Ramos (cell line): ENCODE measurements at regions not wholly inside any gene's neighbourhood (a gene's known extent, or its start where the extent isn't known, plus 50 kb on each side); places are given as distances from the start of the nearest gene placed in this dataset.

Source experiments
- in situ Hi-C: fragments of 300-500 bp; cut with MboI; formaldehyde crosslinking; loops from one replicate; pipeline ENCODE4 v1.14.3; 2022; ENCODE audit warnings: low sequenced_read_pairs; ENCODE audit not compliant: unreplicated experiment

DNA sequence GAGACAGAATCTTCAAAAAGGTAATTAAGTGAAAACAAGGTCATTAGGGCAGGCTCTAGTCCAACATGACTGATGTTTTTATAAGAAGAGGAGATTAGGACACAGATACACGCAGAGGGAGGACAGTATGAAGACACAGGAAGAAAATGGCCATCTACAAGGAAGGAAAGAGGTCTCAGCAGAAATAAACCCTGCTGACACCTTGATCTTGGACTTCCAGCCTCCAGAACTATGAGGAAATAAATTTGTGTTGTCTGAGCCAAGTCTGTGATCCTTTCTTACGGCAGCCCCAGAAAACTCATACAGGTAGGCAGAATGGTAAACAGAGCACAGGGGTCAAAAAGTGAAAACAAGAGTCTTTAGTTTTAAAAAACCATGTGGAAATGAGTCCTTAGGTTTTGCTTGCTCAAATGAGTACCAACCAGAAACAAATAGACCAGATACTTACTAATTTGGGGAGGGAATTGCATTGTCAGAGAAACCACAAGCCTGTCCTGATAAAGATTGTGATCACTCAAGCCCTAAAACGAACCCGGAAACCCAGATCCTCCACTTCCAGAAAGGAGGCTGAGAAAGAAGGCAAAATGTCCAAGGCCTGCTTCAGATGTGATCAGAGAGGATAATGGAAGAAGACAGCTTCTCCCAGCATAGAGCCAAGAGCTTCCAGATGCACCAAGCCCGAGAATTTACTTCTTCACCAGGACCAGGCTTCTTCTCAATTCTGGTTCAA lies 93.9 kb downstream of the DUSP6 start:
- in situ Hi-C loops, result no loop called here

DNA sequence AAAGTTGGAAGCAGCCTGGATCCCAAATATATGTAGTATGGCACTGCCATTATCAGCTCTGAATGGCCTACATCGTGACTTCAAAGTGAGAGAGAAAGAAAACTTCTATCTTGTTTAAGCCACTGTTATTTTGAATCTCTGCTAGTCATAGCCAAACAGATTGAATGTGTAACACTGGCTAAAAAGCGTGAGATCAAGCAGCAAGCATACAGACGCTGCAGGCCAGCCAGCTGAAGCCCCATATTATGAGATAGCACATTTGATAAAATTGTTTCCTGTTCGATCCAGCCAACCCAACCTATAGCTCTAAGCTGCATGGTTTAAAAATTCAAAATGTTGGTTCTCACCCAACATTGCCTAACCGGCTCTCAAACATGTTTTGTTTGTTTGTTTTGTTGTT lies 95.0 kb downstream of the DUSP6 start:
- in situ Hi-C loops, result no loop called here

DNA sequence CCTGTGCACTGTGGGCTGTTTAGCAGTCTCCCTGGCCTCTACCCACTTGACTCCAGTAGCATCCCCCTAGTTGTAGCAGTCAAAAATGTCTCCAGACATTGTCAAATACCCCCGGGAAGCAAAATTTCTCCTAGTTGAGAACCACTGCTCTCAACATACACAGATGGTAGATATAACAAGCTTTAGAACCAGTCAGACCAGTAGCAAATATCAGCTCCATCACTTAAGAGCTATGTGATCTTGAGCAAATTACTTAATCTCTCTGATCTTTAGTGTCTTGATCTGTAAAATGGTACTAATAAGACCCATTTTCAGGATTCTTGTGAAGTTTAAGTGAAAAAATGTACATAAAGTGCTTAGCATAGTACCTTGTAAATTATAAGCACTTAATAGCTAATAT lies 96.2 kb downstream of the DUSP6 start:
- in situ Hi-C loops, result no loop called here

DNA sequence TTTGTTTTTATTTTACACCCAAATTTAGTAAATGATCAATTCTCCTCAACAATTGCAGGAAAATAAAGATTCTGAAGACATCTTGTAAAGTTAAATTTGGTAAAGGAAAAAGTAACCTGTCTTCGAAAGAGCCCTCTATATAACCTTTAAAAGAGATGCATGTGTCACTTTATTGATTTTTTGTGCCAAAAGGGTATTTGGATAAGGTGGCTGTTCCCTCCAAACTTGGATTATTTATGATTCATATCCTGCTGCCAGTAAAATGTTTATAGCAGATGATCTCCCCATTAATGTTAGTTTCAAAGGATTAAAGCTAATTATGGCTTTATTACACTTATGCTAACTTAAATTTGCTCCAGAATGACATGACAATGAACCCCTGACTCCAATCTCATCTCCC lies 98.8 kb downstream of the DUSP6 start:
- in situ Hi-C loops, result no loop called here

DNA sequence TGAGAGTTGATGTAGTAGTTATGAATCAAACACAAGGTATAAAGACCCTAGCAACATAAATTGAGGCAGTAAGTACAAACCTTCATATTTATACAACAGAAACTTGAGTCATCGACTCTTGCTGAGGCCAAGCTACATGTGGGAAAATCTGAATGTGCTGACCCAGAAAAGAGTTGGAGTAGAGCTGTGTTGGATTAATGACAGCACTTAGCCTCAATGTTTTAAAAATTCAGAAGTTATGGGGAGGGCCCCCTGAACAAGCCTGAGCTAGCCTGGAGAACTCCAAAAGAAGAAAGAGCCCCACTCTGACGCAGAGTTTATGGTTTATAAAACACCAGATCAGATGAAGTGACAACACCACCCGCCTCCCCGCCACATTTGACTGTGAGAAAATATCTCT lies 100.0 kb downstream of the DUSP6 start:
- in situ Hi-C loops, result no loop called here

DNA sequence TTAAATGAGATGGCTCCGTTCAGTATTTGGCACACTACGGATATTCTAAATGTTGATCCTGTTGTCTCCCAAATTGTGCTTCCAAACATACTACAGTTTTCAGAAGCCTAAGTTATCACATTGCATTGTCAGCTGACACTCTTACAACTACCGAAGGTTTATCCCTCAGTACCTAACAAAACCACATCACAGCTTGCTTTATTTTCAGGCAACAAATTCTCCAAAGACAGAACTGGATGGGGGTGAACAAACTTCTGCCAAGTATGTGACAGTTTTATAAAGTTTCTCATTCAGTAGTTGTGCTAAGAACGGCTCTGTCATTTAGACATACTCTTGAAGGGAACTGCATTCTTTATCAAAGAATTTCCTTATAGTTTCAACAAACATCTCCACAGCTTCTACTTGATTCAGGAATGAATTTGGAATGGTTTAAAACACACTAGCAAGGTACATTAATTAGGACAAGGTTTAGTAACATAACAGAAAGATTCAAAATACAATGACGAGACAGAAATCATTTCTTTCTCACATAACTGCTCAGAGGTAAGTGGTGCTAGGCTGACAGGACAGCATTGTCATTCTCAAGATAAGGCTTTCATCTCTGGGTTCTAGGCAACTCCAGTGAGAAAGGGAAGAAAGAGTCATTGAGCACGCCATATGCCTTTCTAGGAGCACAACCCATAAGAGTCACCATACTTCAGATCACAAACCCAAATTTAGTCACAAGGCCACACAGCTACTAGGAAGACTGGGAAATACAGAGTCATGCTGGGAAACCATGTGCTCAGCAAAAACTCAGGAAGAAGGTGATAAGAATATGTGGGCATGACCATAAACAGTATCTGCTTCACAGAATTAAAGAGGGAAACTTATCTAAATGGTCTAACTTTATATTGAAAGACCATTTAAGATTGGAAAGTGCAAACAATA lies 100.7 kb downstream of the DUSP6 start:
- in situ Hi-C loops, result no loop called here

DNA sequence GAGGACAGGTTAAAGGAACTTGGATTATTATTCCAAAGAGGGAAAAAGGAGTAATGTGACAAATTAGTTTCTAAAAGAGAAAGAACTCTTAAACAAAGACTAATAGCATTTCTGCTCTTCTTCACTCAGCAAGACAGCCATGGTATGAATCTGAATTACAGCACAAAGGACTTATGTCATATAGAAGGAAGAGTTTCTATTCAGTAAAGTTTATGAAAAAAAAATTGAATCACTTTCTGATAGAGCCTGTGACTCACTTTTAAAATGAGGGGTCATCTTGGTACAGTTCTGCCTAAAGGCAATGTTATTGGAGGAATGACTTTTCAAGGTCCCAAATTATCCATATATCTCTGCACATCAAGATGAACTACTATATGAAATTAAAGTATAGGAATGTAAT lies 101.7 kb downstream of the DUSP6 start:
- in situ Hi-C loops, result no loop called here

DNA sequence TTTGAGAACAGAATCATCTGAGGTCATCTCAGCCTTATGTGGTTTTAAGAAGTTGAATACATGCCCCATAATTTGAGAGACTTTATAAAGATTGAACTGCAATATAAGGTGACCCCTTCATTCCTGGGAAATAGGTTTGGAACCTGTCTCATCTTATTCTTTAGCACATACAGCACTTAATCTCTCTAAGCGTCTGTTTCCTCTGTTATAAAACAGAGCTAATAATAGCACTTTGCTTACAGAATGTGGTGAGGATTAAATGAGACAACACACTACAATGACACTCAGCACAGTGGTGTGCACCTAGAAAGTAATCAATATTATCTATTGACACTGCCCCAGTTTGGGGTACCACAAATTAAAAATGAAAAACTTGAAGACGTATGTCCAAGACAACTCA lies 102.1 kb downstream of the DUSP6 start:
- in situ Hi-C loops, result no loop called here

DNA sequence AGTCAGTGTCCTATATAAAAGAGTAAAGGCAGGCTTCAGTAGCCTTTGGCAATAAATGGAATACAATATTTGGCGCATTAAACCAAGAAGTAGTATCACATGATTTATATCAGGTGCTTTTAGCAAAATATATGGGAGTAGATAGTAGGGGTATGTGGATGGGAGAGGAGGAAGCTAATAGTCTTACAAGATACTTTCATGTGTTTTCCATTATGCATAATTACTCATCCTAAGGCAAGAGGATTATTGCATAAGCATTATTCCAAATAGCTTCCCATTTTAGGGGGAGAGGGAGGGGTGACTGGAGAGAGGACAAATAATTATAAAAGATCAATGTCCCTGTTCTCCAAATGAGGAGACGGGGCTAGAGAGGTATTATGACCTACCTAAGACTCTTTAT lies 104.3 kb downstream of the DUSP6 start:
- in situ Hi-C loops, result no loop called here

DNA sequence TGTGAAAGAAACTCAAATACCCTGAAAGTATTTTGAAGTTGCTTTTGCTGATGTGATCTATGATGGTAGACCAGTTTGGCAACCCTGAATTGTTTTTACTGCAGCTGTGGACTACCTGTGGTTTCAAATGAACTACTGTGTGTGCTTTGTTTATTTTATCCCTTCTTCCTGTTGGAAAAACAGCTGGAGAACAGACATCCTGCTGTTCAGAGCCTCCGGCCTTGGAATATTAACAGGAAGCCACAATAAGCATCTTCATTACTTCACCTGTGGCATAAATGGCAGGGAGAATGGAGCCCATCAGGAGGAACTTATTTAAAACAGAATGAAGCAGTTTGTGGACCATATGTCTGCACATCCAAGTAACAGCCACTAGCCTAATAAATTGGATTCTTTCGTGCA lies 104.8 kb downstream of the DUSP6 start:
- in situ Hi-C loops, result no loop called here

DNA sequence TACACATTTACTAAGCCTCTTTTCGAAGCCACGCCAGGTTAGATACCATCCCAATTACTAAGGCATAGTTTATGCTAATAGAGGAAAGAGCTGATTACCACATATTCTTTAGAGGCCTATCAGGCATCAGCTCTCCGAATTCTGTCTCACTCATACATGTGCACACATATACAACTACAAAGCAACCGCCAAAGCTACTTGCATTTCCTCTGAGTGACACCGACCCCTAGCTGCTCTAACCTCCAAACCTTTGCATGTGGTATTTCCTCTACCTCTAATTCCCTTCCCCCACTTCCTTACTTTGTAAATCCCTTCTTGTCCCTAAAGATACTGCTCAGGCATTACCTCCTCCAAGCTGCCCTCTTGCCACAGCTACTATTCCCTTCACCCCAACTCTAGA lies 107.2 kb downstream of the DUSP6 start:
- in situ Hi-C loops, result no loop called here

DNA sequence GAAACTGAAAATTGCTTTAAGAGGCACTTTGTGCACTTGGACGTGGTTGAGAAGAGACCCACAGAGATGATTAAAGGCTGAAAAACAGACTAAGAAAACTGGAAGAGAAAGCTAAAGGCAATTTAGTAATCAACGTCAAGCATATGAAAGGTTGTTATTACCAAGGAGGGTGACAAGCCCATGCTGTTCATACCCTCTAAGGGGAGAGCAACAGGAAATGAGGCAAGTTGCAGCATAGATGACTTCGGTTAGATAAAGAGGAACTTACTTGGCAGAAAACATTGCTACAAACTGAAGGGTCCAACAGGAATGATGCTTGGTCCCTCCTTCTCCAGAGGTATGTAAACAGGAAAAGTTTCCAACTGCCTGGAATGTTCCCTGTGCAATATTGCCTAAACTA lies 107.8 kb downstream of the DUSP6 start:
- in situ Hi-C loops, result no loop called here

DNA sequence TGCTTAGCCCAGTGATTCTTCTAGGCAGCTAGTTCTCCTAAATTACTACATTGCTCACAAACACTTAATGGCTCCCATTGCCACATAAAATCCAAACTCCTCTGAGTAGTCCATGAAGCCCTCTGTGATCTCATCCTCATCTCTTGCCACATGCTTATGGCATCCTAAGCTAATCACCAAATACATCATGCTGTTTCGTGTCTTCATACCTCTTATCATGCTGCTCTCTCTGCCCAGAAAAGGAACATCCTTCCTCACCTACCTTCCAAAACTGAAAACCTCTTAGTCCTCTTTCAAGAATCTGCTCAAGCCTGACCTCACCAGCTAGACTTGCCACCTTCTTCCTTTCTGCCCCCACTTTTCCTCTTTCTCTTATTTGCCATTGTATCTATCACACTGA lies 108.5 kb downstream of the DUSP6 start:
- in situ Hi-C loops, result no loop called here

DNA sequence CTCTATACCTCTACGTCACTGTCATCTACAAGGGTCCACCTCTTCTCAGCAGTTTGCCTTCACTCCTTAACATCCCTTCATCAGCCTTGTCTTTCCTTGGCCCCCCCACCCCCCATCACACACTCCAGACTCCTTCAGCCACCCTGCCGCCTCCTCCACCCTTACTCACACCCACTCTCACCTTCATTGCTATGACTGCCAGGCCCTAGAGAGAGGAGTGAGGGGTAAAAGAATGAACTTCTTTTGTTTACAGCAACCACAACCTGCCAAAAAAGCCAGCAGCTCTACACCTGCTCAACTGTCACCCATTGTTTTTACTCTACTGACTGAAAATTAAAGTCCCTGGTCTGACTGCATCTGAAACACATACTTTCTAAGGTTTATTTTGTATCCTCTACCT lies 112.8 kb downstream of the DUSP6 start:
- in situ Hi-C loops, result no loop called here

DNA sequence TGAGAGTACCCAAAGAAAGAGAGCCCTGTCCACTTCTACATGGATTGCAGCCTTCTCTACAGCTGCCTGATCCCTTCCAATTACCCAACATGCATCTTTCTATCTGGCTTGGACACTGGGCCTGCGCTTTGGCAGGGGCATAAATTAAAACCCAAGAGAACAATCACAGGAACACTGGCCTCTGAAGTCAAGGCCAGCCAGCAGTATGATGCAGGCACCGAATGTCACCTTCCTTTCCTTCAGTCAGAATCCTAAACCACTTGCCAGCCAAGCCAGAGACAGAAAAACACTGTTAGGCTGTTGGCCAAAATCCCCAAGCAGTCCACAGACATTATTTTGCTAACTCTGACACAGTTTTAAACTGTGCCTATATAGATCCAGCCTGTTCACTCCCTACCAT lies 113.7 kb downstream of the DUSP6 start:
- in situ Hi-C loops, result no loop called here

DNA sequence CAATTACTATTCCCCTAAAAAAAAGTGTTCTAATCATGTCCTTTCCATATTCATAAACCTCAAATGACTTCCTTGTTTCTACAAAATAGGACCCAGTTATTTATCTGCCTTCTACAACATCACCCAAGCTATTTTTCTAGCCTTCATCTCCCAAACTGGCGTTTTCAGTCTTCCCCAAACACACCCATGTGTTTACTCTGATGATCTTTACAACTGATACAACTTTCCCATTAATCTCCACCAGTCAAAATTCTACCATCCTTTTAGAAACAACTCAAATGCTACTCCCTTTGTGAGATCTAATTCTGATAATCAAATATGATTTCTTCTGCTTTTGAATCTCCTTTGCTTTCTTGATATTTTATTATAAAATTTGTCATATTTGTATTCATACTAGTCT lies 114.5 kb downstream of the DUSP6 start:
- in situ Hi-C loops, result no loop called here

DNA sequence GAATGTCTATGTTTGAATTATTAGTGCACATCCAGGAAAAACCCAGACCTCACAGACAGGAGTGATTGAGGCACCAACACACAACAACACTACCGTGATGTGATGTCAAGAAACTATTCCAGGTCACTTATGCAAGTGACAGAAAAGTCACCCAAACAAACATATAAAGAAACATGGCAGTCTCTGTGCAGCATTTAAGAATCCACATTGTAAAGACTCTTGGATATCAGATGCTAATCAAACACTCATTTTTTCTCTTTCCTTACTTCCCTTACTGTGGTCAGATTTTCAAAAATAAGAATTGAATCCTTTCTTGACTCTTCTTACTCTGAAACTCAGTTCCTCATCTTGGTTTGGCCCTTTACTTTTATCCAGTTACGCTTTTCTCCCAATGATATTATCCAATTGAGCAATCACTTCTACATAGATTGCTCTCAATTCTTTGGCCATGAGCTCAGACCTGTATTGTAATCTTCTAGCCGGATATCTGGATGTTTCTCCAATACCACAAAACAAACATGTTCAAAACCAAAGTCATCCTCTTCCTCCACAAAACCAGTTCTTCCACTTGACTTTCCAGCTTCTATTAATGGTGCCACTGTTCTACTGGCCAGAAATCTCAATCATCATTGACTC lies 115.4 kb downstream of the DUSP6 start:
- in situ Hi-C loops, result no loop called here

DNA sequence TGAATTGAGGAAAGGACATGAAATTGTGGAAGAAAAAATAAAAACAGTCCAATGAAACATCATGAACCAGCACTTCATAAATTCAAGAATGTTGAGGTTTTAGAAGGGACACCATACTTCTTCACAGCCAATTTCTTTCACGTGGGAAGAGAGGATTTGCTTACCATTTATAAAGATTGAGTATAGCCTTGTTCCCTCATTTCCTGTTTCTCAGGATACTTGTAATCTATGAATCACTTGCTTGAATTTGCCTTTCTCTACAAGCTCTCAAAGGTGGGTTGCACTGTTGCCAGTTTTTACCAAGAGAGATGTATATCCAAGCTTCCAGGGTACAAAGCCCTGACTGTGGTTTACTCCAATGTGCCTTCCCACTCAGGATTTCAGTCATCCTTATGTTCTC lies 116.1 kb downstream of the DUSP6 start:
- in situ Hi-C loops, result no loop called here

DNA sequence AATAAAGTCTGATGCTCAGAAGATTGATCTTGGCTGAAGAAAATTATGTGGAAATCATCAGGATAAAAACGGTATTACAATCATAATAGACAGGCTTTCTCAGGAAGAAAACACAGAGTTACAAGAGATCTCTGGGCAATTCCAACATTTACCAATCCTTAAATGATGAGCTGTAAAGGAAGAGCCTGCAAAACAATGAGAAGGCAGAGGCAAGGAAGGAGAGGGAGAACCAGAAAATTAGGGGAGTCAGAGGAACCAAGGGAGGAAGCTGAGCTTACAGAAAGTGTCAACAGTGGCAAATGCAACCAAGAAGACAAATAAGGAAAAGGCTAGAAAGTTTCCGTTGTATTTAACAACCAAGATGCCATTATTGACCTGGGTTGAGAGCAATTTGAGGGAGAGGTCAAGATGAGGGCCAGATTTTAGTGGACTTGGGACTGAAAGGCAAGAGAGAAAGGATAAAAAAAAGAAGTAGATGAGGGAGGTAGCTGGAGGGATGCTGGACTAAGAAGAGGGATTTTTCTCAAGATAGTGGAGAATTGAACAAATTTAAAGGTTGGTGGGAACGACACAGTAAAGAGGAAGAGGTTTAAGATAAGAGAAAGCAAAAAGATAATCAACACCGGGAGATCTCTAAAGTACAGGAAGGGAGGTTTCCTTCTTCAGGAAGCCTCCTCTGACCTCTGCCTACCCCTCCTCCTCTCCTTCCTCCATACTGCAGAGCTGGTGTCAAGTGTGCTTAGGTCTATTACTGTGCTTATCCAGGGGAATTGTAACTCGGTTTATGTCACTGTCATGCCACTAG lies 116.9 kb downstream of the DUSP6 start:
- in situ Hi-C loops, result no loop called here

DNA sequence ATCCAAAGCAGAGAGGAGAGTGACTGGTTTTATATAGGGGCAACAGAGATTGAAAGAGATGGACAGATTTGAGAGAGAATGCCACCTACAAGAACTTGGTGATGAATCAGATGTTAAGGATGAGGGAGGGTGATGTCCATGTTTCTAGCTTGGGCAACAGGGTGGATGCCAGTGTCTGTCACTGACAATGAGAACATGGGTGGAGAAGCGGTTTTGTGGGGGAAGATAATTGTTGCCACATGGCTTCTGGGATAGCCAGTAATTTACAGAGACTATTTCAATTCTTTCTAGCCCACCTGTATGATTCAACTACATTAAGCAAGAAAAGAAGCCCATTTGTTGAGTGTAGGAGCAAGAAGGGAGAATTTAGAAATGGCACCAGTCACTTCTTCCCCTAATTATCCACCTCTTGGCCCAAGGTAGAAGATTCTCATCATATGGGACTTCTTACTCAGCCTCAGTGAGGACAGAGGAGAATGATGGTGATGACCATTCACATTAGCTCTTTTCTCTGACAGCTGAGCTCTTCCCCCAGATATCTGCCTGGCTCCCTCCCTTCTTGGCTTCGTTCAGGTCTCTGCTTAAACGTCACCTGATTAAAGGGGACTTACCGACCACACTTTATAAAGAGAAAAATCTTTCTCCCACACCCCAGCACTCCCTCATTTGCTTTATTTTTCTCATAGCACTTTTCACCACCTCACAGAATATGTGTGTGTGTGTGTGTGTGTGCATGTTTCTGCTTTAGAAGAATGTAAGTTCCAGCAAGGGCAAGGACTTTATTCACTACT lies 117.8 kb downstream of the DUSP6 start:
- in situ Hi-C loops, result no loop called here
